Smooth muscle cell (in vitro differentiated cells): ENCODE measurements at regions not wholly inside any gene's neighbourhood (a gene's known extent, or its start where the extent isn't known, plus 50 kb on each side); places are given as distances from the start of the nearest gene placed in this dataset.

ENCODE experiments used
- DNase-seq: peaks from one replicate; lab custom pipeline; 2025; ENCODE audit not compliant: unreplicated experiment; lab: John Stamatoyannopoulos, UW
- H2AFZ ChIP-seq: fragments of 200-600 bp; sonication (generic); 2 replicates; pipeline ENCODE4 v1.6.0; 2016; ENCODE audit warnings: antibody characterized with exemption, low read depth, mild to moderate bottlenecking
- H3F3A ChIP-seq: fragments of 200-600 bp; sonication (generic); 2 replicates; pipeline ENCODE4 v1.6.0; 2017; ENCODE audit warnings: antibody characterized with exemption, low read depth
- H3K27ac ChIP-seq: fragments of 200-600 bp; sonication (generic); 2 replicates; pipeline ENCODE4 v1.5.1; 2016; ENCODE audit warnings: low read depth, mild to moderate bottlenecking
- H3K27me3 ChIP-seq: fragments of 200-600 bp; sonication (generic); 2 replicates; pipeline ENCODE4 v1.6.1; 2016; ENCODE audit warnings: low read depth, mild to moderate bottlenecking
- H3K36me3 ChIP-seq: fragments of 200-600 bp; sonication (generic); 2 replicates; pipeline ENCODE4 v1.5.1; 2016; ENCODE audit warnings: low read depth
- H3K4me1 ChIP-seq: fragments of 200-600 bp; sonication (generic); 2 replicates; pipeline ENCODE4 v1.5.1; 2016; ENCODE audit warnings: low read depth
- H3K4me2 ChIP-seq: fragments of 200-600 bp; sonication (generic); 2 replicates; pipeline ENCODE4 v1.6.0; 2016; ENCODE audit warnings: mild to moderate bottlenecking
- H3K4me3 ChIP-seq: fragments of 200-600 bp; sonication (generic); 2 replicates; pipeline ENCODE4 v1.5.1; 2016; ENCODE audit warnings: mild to moderate bottlenecking
- H3K79me2 ChIP-seq: fragments of 200-600 bp; sonication (generic); 2 replicates; pipeline ENCODE4 v1.6.0; 2016; ENCODE audit warnings: low read depth, mild to moderate bottlenecking
- H3K9ac ChIP-seq: fragments of 200-600 bp; sonication (generic); 2 replicates; pipeline ENCODE4 v1.6.0; 2016; ENCODE audit warnings: low read depth
- H3K9me3 ChIP-seq: fragments of 200-600 bp; sonication (generic); replicated peaks from 2 replicates; pipeline ENCODE4 v1.5.1; 2016; ENCODE audit warnings: low read depth
- H4K20me1 ChIP-seq: fragments of 200-600 bp; sonication (generic); 2 replicates; pipeline ENCODE4 v1.6.0; 2016; ENCODE audit warnings: low read depth
- WGBS: methylation state at CpG from one replicate; pipeline ENCODE4 v1.1.7; 2016; ENCODE audit warnings: low lambda C conversion rate; 5-methylcytosine and 5-hydroxymethylcytosine counted together
- TF ChIP-seq, protein P1 (sequence below): fragments of 200-600 bp; sonication (generic); IDR thresholded peaks from 2 replicates; pipeline ENCODE4 v1.5.1; 2017; ENCODE audit warnings: borderline replicate concordance, mild to moderate bottlenecking, antibody characterized with exemption; ENCODE audit not compliant: insufficient read depth, poor library complexity, severe bottlenecking

DNA sequence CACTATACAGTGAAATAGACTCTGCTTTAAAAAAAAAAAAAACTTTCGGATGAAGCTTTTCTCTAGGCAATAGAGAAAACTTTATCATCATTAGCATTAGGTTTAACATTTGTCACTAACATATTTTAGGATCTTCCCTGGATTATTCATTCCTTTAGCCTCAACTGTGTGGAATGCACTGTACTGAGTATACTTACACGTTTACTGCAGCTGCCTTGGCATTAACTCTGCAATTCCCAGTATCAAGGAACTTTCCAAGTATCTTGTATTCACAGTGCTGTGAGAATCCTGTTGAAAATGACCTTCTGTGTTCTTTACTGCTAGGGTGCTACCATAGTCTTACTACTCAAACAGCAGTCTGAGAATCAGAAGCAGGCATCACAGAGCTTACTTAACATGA, 328.2 kb upstream of the COL3A1 start:
- Histone ChIP-seq H3K27ac (peak overlapping the region; percentile 41), H3K4me1 (no peaks in the 10 kb centered on the region), H3K4me3 (no peak overlapping the region), H3K9ac (no peak overlapping the region), H3K79me2 (no peaks in the 10 kb centered on the region), H3K36me3 (no peaks in the 10 kb centered on the region), H3K4me2 (peak overlapping the region; percentile 60), H2AFZ (peak overlapping the region; percentile 45), H3K9me3 (no peaks in the 10 kb centered on the region), H3F3A (no peaks in the 10 kb centered on the region), H4K20me1 (no peaks in the 10 kb centered on the region), H3K27me3 (no peaks in the 10 kb centered on the region)
- DNase-seq = no peak
- WGBS = 18% methylated on average over 2 of the region's 2 CpGs
- TF ChIP-seq, protein P1, sequence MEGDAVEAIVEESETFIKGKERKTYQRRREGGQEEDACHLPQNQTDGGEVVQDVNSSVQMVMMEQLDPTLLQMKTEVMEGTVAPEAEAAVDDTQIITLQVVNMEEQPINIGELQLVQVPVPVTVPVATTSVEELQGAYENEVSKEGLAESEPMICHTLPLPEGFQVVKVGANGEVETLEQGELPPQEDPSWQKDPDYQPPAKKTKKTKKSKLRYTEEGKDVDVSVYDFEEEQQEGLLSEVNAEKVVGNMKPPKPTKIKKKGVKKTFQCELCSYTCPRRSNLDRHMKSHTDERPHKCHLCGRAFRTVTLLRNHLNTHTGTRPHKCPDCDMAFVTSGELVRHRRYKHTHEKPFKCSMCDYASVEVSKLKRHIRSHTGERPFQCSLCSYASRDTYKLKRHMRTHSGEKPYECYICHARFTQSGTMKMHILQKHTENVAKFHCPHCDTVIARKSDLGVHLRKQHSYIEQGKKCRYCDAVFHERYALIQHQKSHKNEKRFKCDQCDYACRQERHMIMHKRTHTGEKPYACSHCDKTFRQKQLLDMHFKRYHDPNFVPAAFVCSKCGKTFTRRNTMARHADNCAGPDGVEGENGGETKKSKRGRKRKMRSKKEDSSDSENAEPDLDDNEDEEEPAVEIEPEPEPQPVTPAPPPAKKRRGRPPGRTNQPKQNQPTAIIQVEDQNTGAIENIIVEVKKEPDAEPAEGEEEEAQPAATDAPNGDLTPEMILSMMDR = no peak

DNA sequence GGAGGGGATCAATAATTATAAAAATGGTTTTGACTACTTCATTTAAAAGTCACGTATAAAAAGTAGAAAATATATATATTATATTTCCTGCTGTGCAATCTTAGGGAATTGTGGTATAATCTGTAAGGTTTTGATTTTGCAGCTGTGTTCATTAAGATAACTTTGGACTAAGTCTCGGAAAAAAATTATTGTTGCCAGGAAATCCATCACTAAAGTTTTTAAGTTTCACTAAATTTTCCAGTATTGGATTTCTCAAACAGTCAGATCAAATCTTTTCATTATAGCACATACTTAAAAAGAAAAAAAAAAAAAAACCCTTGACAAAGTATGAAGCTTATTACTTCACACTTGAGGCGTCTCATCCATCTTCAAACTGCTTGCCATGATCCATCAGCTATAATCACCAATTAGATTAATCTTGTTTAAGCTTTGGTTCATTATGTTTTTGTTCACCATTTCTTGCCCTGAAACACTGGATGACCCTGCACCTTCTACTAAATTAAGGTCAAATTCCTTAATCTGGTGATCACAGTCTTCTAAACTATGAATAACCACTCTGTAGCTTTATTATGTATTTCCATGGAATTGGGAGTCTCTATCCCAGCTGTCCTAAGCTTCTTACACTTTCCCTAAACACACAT, 326.6 kb upstream of the COL3A1 start:
- 95% methylated on average over 3 of the region's 3 CpGs for WGBS

DNA sequence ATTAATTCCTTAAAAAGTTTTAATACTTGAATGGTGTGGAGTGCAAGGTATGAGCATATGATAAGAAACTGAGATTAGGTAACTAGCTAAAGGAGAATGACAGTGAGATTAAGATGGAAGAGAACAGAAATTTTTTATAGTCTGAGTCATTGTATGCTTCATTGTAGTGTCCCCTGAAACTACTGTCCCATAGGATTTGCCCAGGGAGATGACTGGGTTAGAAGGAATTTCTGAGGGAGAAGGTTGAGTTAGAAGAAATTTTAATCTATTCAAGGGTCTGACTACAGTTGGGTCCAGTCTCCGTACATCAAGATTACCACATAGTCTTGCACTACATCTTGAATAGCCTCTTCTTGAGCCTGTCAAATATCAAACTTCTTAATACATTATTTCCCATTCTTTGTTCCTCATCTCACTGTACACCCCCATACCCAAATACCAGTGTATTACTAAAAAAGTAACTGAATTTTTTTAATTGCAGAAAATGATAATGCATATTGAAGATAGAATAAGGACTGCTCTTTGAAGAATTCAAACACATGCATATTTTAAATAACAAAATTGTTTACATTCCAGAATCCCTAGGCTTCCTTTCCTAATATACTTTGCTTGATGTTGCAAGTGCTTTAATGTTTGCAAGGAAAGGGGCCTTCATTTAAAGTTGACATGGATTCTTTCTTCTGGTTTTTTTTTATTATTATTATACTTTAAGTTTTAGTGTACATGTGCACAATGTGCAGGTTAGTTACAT, 314.3 kb upstream of the COL3A1 start:
- Histone ChIP-seq H3F3A (peaks cover 2% of the 10 kb centered on the region), H2AFZ (no peak overlapping the region), H3K9ac (no peak overlapping the region), H3K27ac (peak overlapping the region; percentile 17), H4K20me1 (no peaks in the 10 kb centered on the region), H3K4me2 (peak overlapping the region; percentile 7), H3K4me1 (no peaks in the 10 kb centered on the region), H3K9me3 (no peaks in the 10 kb centered on the region), H3K27me3 (no peaks in the 10 kb centered on the region), H3K79me2 (no peaks in the 10 kb centered on the region), H3K36me3 (no peaks in the 10 kb centered on the region), H3K4me3 (no peak overlapping the region)
- WGBS = 18% methylated on average over 1 of the region's 1 CpG
- TF ChIP-seq, protein P1 = no peak
- DNase-seq = no peak

More for the DNA sequence above, 326.6 kb upstream of the COL3A1 start:
- Histone ChIP-seq H3K27ac (no peak overlapping the region), H2AFZ (no peak overlapping the region), H3K27me3 (no peaks in the 10 kb centered on the region), H3K79me2 (no peaks in the 10 kb centered on the region), H3K4me2 (no peak overlapping the region), H3F3A (no peaks in the 10 kb centered on the region), H3K9me3 (no peaks in the 10 kb centered on the region), H3K4me1 (no peaks in the 10 kb centered on the region), H3K4me3 (no peak overlapping the region), H3K36me3 (no peaks in the 10 kb centered on the region), H4K20me1 (no peaks in the 10 kb centered on the region), H3K9ac (no peak overlapping the region)
- DNase-seq = no peak
- TF ChIP-seq, protein P1 = no peak
